K562 (cell line): ENCODE measurements at regions not wholly inside any gene's neighbourhood (a gene's known extent, or its start where the extent isn't known, plus 50 kb on each side); places are given as distances from the start of the nearest gene placed in this dataset.

Source experiments
- ATAC-seq: fragments of 200-7000 bp; cut with Tn5 transposase; 3 replicates; pipeline ENCODE4 v1.9.1; 2020; ENCODE audit warnings: moderate library complexity
- BruUV-seq: library from RNA; stranded (reverse); fragments of 400-500 nt; replicated peaks from 2 replicates; lab custom pipeline; 2021; lab: Mats Ljungman, UMichigan
- CTCF ChIA-PET: fragments of 300-600 bp; formaldehyde crosslinking; extraction: SDS; loops from one replicate; lab custom pipeline; 2021; ENCODE audit warnings: low intra/inter-chr PET ratio; lab: Yijun Ruan, JAX
- POLR2A ChIA-PET: fragments of 300-600, 350-650 bp; sonication (Branson Sonifier 250); formaldehyde crosslinking; extraction: SDS; loops from one replicate; lab custom pipeline; 2021; ENCODE audit warnings: antibody characterized with exemption, inconsistent platforms; lab: Yijun Ruan, JAX
- DNase-seq, 4 experiments: peaks; one replicate each; pipeline versions ENCODE4 v3.0.0 to v3.0.0-alpha.2; 2011 to 2018; ENCODE audit warnings: low spot score in 3 of 4, mixed read lengths in 3 of 4; ENCODE audit errors: extremely low read depth in 1 of 4
- FAIRE-seq: peaks from 2 replicates; lab custom pipeline; 2011; peaks lifted over from hg19 to GRCh38; lab: Jason Lieb, UNC
- H2AFZ ChIP-seq: 2 replicates; pipeline ENCODE4 v1.6.0; 2011; ENCODE audit warnings: low read depth, low read length, control low read depth, inconsistent platforms
- H3K27ac ChIP-seq: fragments of 200-600 bp; 3 replicates; pipeline ENCODE4 v1.8.0; 2011; ENCODE audit warnings: low read depth, mild to moderate bottlenecking, control low read depth, inconsistent platforms, low read length, moderate library complexity, mixed read lengths; ENCODE audit errors: extremely low read depth
- H3K27me3 ChIP-seq, 2 experiments: fragments of 300-600 bp in 1 of 2; 2 replicates in 1 of 2; 3 replicates in 1 of 2; pipeline versions ENCODE4 v1.6.0 to v1.8.0; 2011; ENCODE audit warnings: inconsistent platforms in 2 of 2, low read length in 2 of 2, mild to moderate bottlenecking in 1 of 2, mixed read lengths in 1 of 2, moderate library complexity in 1 of 2; ENCODE audit not compliant: control insufficient read depth in 2 of 2, insufficient read depth in 2 of 2
- H3K36me3 ChIP-seq: fragments of 300-600 bp; 3 replicates; pipeline ENCODE4 v1.8.0; 2011; ENCODE audit warnings: mild to moderate bottlenecking, low read length, inconsistent platforms; ENCODE audit not compliant: control insufficient read depth, insufficient read depth
- H3K4me1 ChIP-seq, 2 experiments: fragments of 200-600 bp in 1 of 2; replicated peaks in 1 of 2; 2 replicates in 1 of 2; 3 replicates in 1 of 2; pipeline versions ENCODE4 v1.5.1 to v1.8.0; 2011; ENCODE audit warnings: inconsistent platforms in 2 of 2, low read length in 2 of 2, mild to moderate bottlenecking in 1 of 2, mixed read lengths in 1 of 2, moderate library complexity in 1 of 2; ENCODE audit not compliant: control insufficient read depth in 2 of 2, insufficient read depth in 2 of 2
- H3K4me2 ChIP-seq: 2 replicates; pipeline ENCODE4 v1.6.1; 2011; ENCODE audit warnings: low read length, control low read depth, inconsistent platforms, mixed read lengths; ENCODE audit not compliant: insufficient read depth
- H3K4me3 ChIP-seq: fragments of 200-600 bp; sonication (generic), shearing (Covaris generic); 2 replicates; pipeline ENCODE4 v1.5.1; 2016; ENCODE audit warnings: control low read depth, inconsistent platforms
- H3K79me2 ChIP-seq: fragments of 200-600 bp; 3 replicates; pipeline ENCODE4 v1.8.0; 2011; ENCODE audit warnings: low read length, inconsistent platforms; ENCODE audit not compliant: control insufficient read depth, insufficient read depth
- H3K9ac ChIP-seq, 2 experiments: 2 replicates each; pipeline versions ENCODE4 v1.6.0 to v1.6.1; 2011; ENCODE audit warnings: low read depth in 2 of 2, low read length in 2 of 2, control low read depth in 1 of 2, inconsistent platforms in 1 of 2, mild to moderate bottlenecking in 1 of 2, mixed read lengths in 1 of 2; ENCODE audit not compliant: insufficient read depth in 1 of 2
- H3K9me1 ChIP-seq: one replicate; pipeline ENCODE4 v1.6.0; 2011; ENCODE audit warnings: inconsistent platforms, mild to moderate bottlenecking, low read length, moderate library complexity; ENCODE audit not compliant: control insufficient read depth, insufficient read depth
- H3K9me3 ChIP-seq: replicated peaks from 2 replicates; pipeline ENCODE4 v1.5.1; 2011; ENCODE audit warnings: low read depth, low read length, inconsistent platforms; ENCODE audit not compliant: control insufficient read depth, insufficient read depth
- H4K20me1 ChIP-seq: replicated peaks from 2 replicates; pipeline ENCODE4 v1.6.1; 2011; ENCODE audit warnings: low read length, inconsistent platforms, mixed read lengths; ENCODE audit not compliant: control insufficient read depth, insufficient read depth
- NBN ChIP-seq: fragments of 450-650 bp; IDR thresholded peaks from 2 replicates; pipeline ENCODE4 v1.6.1; 2016; ENCODE audit warnings: low read depth, mild to moderate bottlenecking
- TAF7 ChIP-seq: fragments of 450-650 bp; IDR thresholded peaks from 2 replicates; pipeline ENCODE4 v1.6.1; 2016; ENCODE audit warnings: missing genetic modification characterization, missing compliant biosample characterization
- TCF7 ChIP-seq: sonication (generic); IDR thresholded peaks from 2 replicates; pipeline ENCODE4 v1.6.1; 2016; ENCODE audit warnings: antibody characterized with exemption, borderline replicate concordance
- WGBS: fragments of 100-300 bp; shearing (Covaris generic); methylation state at CpG from one replicate; pipeline ENCODE4 v1.1.6; 2016; ENCODE audit warnings: low coverage, mixed read lengths; ENCODE audit not compliant: insufficient coverage; ENCODE audit errors: missing lambda C conversion rate; 5-methylcytosine and 5-hydroxymethylcytosine counted together
- in situ Hi-C: fragments of 300-500 bp; cut with MboI; formaldehyde crosslinking; loops from 4 replicates; pipeline ENCODE4 v1.15.0; 2018; ENCODE audit warnings: inconsistent platforms, mixed read lengths
- intact Hi-C: fragments of 100-400 bp; cut with micrococcal nuclease; formaldehyde crosslinking; loops from 2 replicates; pipeline ENCODE4 v1.14.2; 2022
- TF ChIP-seq, protein P1 (sequence below): fragments of 450-650 bp; formaldehyde crosslinking; IDR thresholded peaks from 2 replicates; pipeline ENCODE4 v1.4.0; 2020; ENCODE audit warnings: mild to moderate bottlenecking, mixed read lengths
- TF ChIP-seq, protein P2 (sequence below): fragments of 200-400 bp; formaldehyde crosslinking; IDR thresholded peaks from 2 replicates; pipeline ENCODE4 v1.6.1; 2017; ENCODE audit warnings: mild to moderate bottlenecking, low read depth, low read length, moderate library complexity
- TF ChIP-seq, protein P3 (sequence below): sonication (generic); formaldehyde crosslinking; IDR thresholded peaks from 2 replicates; pipeline ENCODE4 v1.8.0; 2022; ENCODE audit warnings: mild to moderate bottlenecking, low read depth, missing genetic modification reagents
- TF ChIP-seq, protein P4 (sequence below), 2 experiments: IDR thresholded peaks; 2 replicates each; pipeline ENCODE4 v1.6.1; 2012; ENCODE audit warnings: improper control_type of control experiment in 2 of 2, low read depth in 2 of 2, low read length in 2 of 2, borderline replicate concordance in 1 of 2
- TF ChIP-seq, protein P5 (sequence below): sonication (generic); IDR thresholded peaks from 2 replicates; pipeline ENCODE4 v1.6.1; 2016

DNA sequence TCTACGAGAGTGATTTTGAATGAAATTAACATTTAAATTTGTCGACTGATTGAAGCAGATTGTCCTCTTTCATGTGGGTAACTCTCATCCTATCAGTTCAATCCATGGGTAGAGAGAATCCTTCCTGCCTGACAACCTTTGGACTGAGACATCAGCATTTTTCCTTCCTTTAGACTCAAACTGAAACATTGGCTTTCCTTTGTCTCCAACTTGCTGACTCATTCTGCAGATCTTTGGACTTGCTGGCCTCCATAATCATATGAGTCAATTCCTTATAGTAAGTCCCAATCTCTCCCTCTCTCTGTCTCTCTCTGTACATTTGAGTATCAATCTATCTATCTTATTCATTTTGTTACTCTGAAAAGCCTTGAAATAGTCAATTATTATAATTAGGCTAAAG, 416.7 kb downstream of the LRRIQ3 start:
- no peaks in the 10 kb centered on the region for H3K9me1 ChIP-seq
- BruUV-seq = no TSS peak
- ChIA-PET CTCF (no interaction called here), POLR2A (no interaction called here)
- no peak overlapping the region for H3K4me3 ChIP-seq
- WGBS = 4% methylated on average over 2 of the region's 2 CpGs
- ATAC-seq (no peak), DNase-seq (no peak), FAIRE-seq (no peak)
- no peak overlapping the region for H3K27ac ChIP-seq
- no peak overlapping the region for H2AFZ ChIP-seq
- no peak overlapping the region for H3K4me2 ChIP-seq
- H3K4me1 ChIP-seq = no peaks in the 10 kb centered on the region
- intact Hi-C loops (no loop called here), in situ Hi-C loops (no loop called here)
- peaks cover 2% of the 10 kb centered on the region for H3K9me3 ChIP-seq
- no peaks in the 10 kb centered on the region for H3K79me2 ChIP-seq
- H3K36me3 ChIP-seq = no peaks in the 10 kb centered on the region
- no peaks in the 10 kb centered on the region for H3K27me3 ChIP-seq
- H3K9ac ChIP-seq = no peak overlapping the region
- H4K20me1 ChIP-seq = no peaks in the 10 kb centered on the region
- TF ChIP-seq TCF7 (no peak), NBN (no peak), TAF7 (tag) (no peak)
- TF ChIP-seq, protein P1, sequence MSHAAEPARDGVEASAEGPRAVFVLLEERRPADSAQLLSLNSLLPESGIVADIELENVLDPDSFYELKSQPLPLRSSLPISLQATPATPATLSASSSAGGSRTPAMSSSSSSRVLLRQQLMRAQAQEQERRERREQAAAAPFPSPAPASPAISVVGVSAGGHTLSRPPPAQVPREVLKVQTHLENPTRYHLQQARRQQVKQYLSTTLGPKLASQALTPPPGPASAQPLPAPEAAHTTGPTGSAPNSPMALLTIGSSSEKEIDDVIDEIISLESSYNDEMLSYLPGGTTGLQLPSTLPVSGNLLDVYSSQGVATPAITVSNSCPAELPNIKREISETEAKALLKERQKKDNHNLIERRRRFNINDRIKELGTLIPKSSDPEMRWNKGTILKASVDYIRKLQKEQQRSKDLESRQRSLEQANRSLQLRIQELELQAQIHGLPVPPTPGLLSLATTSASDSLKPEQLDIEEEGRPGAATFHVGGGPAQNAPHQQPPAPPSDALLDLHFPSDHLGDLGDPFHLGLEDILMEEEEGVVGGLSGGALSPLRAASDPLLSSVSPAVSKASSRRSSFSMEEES (CRISPR knock-in tag) = no peak
- TF ChIP-seq, protein P2, sequence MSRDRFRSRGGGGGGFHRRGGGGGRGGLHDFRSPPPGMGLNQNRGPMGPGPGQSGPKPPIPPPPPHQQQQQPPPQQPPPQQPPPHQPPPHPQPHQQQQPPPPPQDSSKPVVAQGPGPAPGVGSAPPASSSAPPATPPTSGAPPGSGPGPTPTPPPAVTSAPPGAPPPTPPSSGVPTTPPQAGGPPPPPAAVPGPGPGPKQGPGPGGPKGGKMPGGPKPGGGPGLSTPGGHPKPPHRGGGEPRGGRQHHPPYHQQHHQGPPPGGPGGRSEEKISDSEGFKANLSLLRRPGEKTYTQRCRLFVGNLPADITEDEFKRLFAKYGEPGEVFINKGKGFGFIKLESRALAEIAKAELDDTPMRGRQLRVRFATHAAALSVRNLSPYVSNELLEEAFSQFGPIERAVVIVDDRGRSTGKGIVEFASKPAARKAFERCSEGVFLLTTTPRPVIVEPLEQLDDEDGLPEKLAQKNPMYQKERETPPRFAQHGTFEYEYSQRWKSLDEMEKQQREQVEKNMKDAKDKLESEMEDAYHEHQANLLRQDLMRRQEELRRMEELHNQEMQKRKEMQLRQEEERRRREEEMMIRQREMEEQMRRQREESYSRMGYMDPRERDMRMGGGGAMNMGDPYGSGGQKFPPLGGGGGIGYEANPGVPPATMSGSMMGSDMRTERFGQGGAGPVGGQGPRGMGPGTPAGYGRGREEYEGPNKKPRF = no peak
- TF ChIP-seq, protein P3, sequence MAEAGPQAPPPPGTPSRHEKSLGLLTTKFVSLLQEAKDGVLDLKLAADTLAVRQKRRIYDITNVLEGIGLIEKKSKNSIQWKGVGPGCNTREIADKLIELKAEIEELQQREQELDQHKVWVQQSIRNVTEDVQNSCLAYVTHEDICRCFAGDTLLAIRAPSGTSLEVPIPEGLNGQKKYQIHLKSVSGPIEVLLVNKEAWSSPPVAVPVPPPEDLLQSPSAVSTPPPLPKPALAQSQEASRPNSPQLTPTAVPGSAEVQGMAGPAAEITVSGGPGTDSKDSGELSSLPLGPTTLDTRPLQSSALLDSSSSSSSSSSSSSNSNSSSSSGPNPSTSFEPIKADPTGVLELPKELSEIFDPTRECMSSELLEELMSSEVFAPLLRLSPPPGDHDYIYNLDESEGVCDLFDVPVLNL (CRISPR knock-in tag) = no peak
- TF ChIP-seq, protein P4, sequence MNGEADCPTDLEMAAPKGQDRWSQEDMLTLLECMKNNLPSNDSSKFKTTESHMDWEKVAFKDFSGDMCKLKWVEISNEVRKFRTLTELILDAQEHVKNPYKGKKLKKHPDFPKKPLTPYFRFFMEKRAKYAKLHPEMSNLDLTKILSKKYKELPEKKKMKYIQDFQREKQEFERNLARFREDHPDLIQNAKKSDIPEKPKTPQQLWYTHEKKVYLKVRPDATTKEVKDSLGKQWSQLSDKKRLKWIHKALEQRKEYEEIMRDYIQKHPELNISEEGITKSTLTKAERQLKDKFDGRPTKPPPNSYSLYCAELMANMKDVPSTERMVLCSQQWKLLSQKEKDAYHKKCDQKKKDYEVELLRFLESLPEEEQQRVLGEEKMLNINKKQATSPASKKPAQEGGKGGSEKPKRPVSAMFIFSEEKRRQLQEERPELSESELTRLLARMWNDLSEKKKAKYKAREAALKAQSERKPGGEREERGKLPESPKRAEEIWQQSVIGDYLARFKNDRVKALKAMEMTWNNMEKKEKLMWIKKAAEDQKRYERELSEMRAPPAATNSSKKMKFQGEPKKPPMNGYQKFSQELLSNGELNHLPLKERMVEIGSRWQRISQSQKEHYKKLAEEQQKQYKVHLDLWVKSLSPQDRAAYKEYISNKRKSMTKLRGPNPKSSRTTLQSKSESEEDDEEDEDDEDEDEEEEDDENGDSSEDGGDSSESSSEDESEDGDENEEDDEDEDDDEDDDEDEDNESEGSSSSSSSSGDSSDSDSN (IDR thresholded peaks at IDR 0.05; ENCODE audit: borderline replicate concordance in 1 of 2, low read depth in 2 of 2, low read length in 2 of 2) = no peak
- TF ChIP-seq, protein P5, sequence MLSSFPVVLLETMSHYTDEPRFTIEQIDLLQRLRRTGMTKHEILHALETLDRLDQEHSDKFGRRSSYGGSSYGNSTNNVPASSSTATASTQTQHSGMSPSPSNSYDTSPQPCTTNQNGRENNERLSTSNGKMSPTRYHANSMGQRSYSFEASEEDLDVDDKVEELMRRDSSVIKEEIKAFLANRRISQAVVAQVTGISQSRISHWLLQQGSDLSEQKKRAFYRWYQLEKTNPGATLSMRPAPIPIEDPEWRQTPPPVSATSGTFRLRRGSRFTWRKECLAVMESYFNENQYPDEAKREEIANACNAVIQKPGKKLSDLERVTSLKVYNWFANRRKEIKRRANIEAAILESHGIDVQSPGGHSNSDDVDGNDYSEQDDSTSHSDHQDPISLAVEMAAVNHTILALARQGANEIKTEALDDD = no peak
- TF ChIP-seq, all 486 proteins: peak for 0
